Lower lobe of right lung (tissue), 2 donors: ENCODE measurements at regions not wholly inside any gene's neighbourhood (a gene's known extent, or its start where the extent isn't known, plus 50 kb on each side); places are given as distances from the start of the nearest gene placed in this dataset.

Experiments
- ATAC-seq, 2 donors: fragments of 200-7000 bp; cut with Tn5 transposase; one replicate each; pipeline ENCODE4 v1.9.1; 2020 to 2022; ENCODE audit warnings: mild to moderate bottlenecking in 2 of 2, moderate library complexity in 2 of 2
- DNase-seq: peaks from one replicate; pipeline ENCODE4 v3.0.0-alpha.2; 2020
- H3K27ac ChIP-seq: fragments of 200-600 bp; one replicate; pipeline ENCODE4 v1.8.0; 2022
- H3K27me3 ChIP-seq: fragments of 200-600 bp; one replicate; pipeline ENCODE4 v1.8.0; 2022; ENCODE audit warnings: low read depth
- H3K36me3 ChIP-seq: fragments of 200-600 bp; one replicate; pipeline ENCODE4 v1.8.0; 2022; ENCODE audit warnings: mild to moderate bottlenecking
- H3K4me1 ChIP-seq: fragments of 200-600 bp; one replicate; pipeline ENCODE4 v1.8.0; 2022
- H3K4me3 ChIP-seq: fragments of 200-600 bp; one replicate; pipeline ENCODE4 v1.8.0; 2022; ENCODE audit warnings: mild to moderate bottlenecking
- H3K9me3 ChIP-seq: fragments of 200-600 bp; one replicate; pipeline ENCODE4 v1.8.0; 2022
- CTCF ChIP-seq: fragments of 200-600 bp; IDR thresholded peaks from one replicate; pipeline ENCODE4 v1.8.0; 2022; ENCODE audit warnings: antibody characterized with exemption, mild to moderate bottlenecking
- intact Hi-C: fragments of 100-400 bp; cut with DNase I; formaldehyde crosslinking; loops from one replicate; pipeline ENCODE4 v1.11.0; 2022
- donor health status: DM: no; HTN: yes; CAD: no; lungs with severe emphysema.

- Histone ChIP-seq H3K4me1 (no peaks in the 10 kb centered on the region), H3K4me3 (no peak overlapping the region), H3K27ac (no peak overlapping the region), H3K36me3 (no peaks in the 10 kb centered on the region), H3K9me3 (no peaks in the 10 kb centered on the region), H3K27me3 (no peaks in the 10 kb centered on the region)
- intact Hi-C loops: no loop called here
- TF ChIP-seq CTCF: no peak
- DNase-seq (no peak), ATAC-seq (no peak)
Observed at GRCh38 chr5:110925398-110925797, 146.1 kb upstream of the TSLP start.

- no peak overlapping the region for H3K27ac ChIP-seq
- H3K4me1 ChIP-seq: no peaks in the 10 kb centered on the region
- DNase-seq (no peak), ATAC-seq (no peak)
- no peaks in the 10 kb centered on the region for H3K9me3 ChIP-seq
- H3K27me3 ChIP-seq: no peaks in the 10 kb centered on the region
- no peak overlapping the region for H3K4me3 ChIP-seq
- no peak for TF ChIP-seq CTCF
- no peaks in the 10 kb centered on the region for H3K36me3 ChIP-seq
- intact Hi-C loops: no loop called here
Observed at GRCh38 chr5:110925916-110926315, 145.6 kb upstream of the TSLP start.

GRCh38 chr5:110932755-110933488, 138.6 kb upstream of the TSLP start:
- TF ChIP-seq CTCF: no peak
- Histone ChIP-seq H3K9me3 (no peaks in the 10 kb centered on the region), H3K4me3 (no peak overlapping the region), H3K4me1 (no peaks in the 10 kb centered on the region), H3K36me3 (no peaks in the 10 kb centered on the region), H3K27me3 (no peaks in the 10 kb centered on the region), H3K27ac (no peak overlapping the region)
- no peak for ATAC-seq
- no peak for DNase-seq
- intact Hi-C loops: no loop called here

- intact Hi-C loops: no loop called here
- no peak overlapping the region for H3K27ac ChIP-seq
- no peaks in the 10 kb centered on the region for H3K27me3 ChIP-seq
- no peak for ATAC-seq
- H3K36me3 ChIP-seq: no peaks in the 10 kb centered on the region
- no peaks in the 10 kb centered on the region for H3K4me1 ChIP-seq
- DNase-seq: no peak
- H3K9me3 ChIP-seq: no peaks in the 10 kb centered on the region
- no peak overlapping the region for H3K4me3 ChIP-seq
- no peak for TF ChIP-seq CTCF
Observed at GRCh38 chr5:110940136-110940535, 131.4 kb upstream of the TSLP start.

- no peak for DNase-seq
- H3K4me1 ChIP-seq: no peaks in the 10 kb centered on the region
- intact Hi-C loops: no loop called here
- H3K36me3 ChIP-seq: no peaks in the 10 kb centered on the region
- H3K9me3 ChIP-seq: no peaks in the 10 kb centered on the region
- H3K27me3 ChIP-seq: no peaks in the 10 kb centered on the region
- no peak overlapping the region for H3K27ac ChIP-seq
- H3K4me3 ChIP-seq: no peak overlapping the region
- ATAC-seq: no peak
- TF ChIP-seq CTCF: no peak
Observed at GRCh38 chr5:110945874-110946436, 125.6 kb upstream of the TSLP start.
